ENCODE measurements at regions not wholly inside any gene's neighbourhood (a gene's known extent, or its start where the extent isn't known, plus 50 kb on each side); places are given as distances from the start of the nearest gene placed in this dataset.
"Not testable (repeated sequence)": the region's sequence is repeated elsewhere in the genome, so short reads cannot be mapped to it uniquely, and the experiment has no call there.

- peaks cover 0 to 3% of the 10 kb centered on the region in 2 donors for H3K9me3 Mint-ChIP-seq
- H3K27ac Mint-ChIP-seq: no peak overlapping the region
- no peak for ATAC-seq
- no peaks in the 10 kb centered on the region for H3K27me3 Mint-ChIP-seq
- no peak for DNase-seq
- no peak overlapping the region for H3K4me3 Mint-ChIP-seq
- H3K4me1 Mint-ChIP-seq: no peaks in the 10 kb centered on the region
Observed at GRCh38 chr3:154668187-154668586, 238.2 kb upstream of the GPR149 start.

GRCh38 chr3:154666542-154666941, 236.6 kb upstream of the GPR149 start:
- Mint-ChIP-seq H3K4me3 (no peak overlapping the region), H3K27me3 (no peaks in the 10 kb centered on the region), H3K4me1 (no peaks in the 10 kb centered on the region), H3K27ac (no peak overlapping the region), H3K9me3 (peaks cover 0 to 9% of the 10 kb centered on the region in 2 donors)
- ATAC-seq (no peak), DNase-seq (no peak)

- no peak overlapping the region for H3K4me3 Mint-ChIP-seq
- H3K27ac Mint-ChIP-seq: no peak overlapping the region
- DNase-seq: no peak
- H3K9me3 Mint-ChIP-seq: peaks cover 0 to 9% of the 10 kb centered on the region in 2 donors
- no peaks in the 10 kb centered on the region for H3K4me1 Mint-ChIP-seq
- ATAC-seq: no peak
- H3K27me3 Mint-ChIP-seq: no peaks in the 10 kb centered on the region
Observed at GRCh38 chr3:154664714-154665113, 234.7 kb upstream of the GPR149 start.

DNA sequence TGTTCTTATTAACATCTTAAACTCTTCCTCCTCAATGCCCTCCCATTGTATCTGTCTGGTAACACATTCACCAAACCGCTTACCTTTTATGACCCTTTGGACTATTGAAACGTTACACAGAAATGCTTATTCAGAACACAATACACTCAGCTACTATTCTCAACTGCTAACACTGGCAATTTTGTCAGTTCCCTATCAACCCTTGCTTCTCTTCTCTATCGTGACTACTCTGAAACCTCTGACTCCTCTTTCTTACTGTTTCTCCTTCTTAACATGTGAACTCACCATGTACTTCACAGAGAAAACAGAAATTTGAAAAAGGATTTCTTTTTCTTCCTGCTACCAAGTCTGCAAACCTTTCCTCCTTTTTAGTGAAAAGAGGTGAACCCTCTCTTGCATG, 232.9 kb upstream of the GPR149 start:
- H3K27ac Mint-ChIP-seq: no peak overlapping the region
- H3K27me3 Mint-ChIP-seq: no peaks in the 10 kb centered on the region
- no peak overlapping the region for H3K4me3 Mint-ChIP-seq
- DNase-seq (no peak), ATAC-seq (no peak)
- no peaks in the 10 kb centered on the region for H3K4me1 Mint-ChIP-seq
- peaks cover 0 to 9% of the 10 kb centered on the region in 2 donors for H3K9me3 Mint-ChIP-seq

- H3K9me3 Mint-ChIP-seq: peaks cover 0 to 9% of the 10 kb centered on the region in 2 donors
- H3K4me3 Mint-ChIP-seq: no peak overlapping the region
- DNase-seq: no peak
- no peak for ATAC-seq
- H3K27me3 Mint-ChIP-seq: no peaks in the 10 kb centered on the region
- no peaks in the 10 kb centered on the region for H3K4me1 Mint-ChIP-seq
- H3K27ac Mint-ChIP-seq: no peak overlapping the region
Observed at GRCh38 chr3:154660811-154661210, 230.8 kb upstream of the GPR149 start.

- no peak overlapping the region for H3K27ac Mint-ChIP-seq
- no peaks in the 10 kb centered on the region for H3K4me1 Mint-ChIP-seq
- ATAC-seq: no peak
- H3K4me3 Mint-ChIP-seq: no peak overlapping the region
- peaks cover 0 to 8% of the 10 kb centered on the region in 2 donors for H3K9me3 Mint-ChIP-seq
- H3K27me3 Mint-ChIP-seq: no peaks in the 10 kb centered on the region
- DNase-seq: no peak
Observed at GRCh38 chr3:154658000-154658399, 228.0 kb upstream of the GPR149 start.

DNA sequence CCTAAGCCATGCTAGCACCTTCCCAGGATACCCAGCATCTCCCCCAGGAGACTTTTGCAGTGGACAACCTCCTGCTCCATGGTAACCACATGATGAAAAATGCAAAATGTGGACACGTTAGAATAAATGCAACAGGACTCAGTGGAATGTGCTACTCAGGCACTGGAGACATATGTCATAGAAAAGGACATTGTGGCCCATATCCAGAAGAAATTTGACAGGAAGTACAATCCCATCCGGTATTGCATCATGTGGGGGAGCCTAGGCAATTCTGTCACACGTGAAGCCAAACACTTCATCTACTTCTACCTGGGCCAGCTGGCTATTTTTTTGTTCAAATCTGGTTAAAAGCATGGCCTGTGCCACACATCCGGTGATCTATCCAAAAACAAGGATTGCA, 227.2 kb upstream of the GPR149 start:
- Mint-ChIP-seq H3K27ac (no peak overlapping the region), H3K27me3 (no peaks in the 10 kb centered on the region), H3K4me1 (no peaks in the 10 kb centered on the region), H3K9me3 (peaks cover 0 to 4% of the 10 kb centered on the region in 2 donors), H3K4me3 (no peak overlapping the region)
- ATAC-seq (no peak), DNase-seq (no peak)

- DNase-seq: no peak
- Mint-ChIP-seq H3K9me3 (peaks cover 0 to 4% of the 10 kb centered on the region in 2 donors), H3K27me3 (no peaks in the 10 kb centered on the region), H3K4me3 (no peak overlapping the region), H3K27ac (no peak overlapping the region), H3K4me1 (no peaks in the 10 kb centered on the region)
- ATAC-seq: no peak
Observed at GRCh38 chr3:154656486-154656885, 226.5 kb upstream of the GPR149 start.

DNA sequence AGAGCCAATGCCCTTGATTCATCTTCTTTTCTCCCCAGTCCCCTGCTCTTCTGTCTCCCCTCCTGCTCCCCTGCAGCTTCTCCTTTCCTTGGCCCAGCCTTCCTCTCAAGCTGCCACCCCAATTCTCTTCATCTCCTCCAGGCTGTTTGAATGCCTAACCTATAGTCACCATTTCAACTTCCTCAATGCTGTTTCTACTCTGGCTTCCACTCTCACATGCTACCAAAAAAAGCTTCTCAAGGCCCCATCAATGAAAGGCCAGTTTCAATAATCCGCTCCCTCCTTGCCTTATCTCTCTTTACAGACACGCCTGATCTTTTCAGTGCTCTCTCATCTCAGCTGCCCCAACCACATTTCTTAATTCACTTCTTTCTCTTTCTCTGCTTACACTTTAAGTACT, 212.2 kb upstream of the GPR149 start:
- no peaks in the 10 kb centered on the region for H3K4me1 Mint-ChIP-seq
- H3K9me3 Mint-ChIP-seq: peaks cover 7 to 12% of the 10 kb centered on the region in 2 donors
- H3K27ac Mint-ChIP-seq: no peak overlapping the region
- H3K27me3 Mint-ChIP-seq: no peaks in the 10 kb centered on the region
- DNase-seq (no peak), ATAC-seq (no peak)
- H3K4me3 Mint-ChIP-seq: no peak overlapping the region

DNA sequence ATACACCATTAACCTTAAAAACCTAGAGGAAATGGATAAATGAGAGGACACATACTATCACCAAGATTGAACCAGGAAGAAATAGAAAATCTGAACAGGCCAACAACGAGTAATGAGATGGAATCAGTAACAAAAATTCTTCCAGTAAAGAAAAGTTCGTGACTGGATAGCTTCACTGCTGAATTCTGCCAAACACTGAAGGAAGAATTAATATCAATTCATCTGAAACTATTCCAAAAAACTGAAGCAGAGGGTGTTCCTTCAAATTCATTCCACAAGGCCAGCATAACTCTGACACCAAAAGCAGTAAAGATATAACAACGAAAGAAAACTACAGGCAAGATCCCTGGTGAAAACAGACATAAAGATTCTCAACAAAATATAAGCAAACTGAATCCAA, 195.8 kb upstream of the GPR149 start:
- DNase-seq (no peak), ATAC-seq (no peak)
- no peaks in the 10 kb centered on the region for H3K27me3 Mint-ChIP-seq
- H3K4me1 Mint-ChIP-seq: no peaks in the 10 kb centered on the region
- H3K27ac Mint-ChIP-seq: no peak overlapping the region
- no peak overlapping the region for H3K4me3 Mint-ChIP-seq
- peaks cover 0 to 12% of the 10 kb centered on the region in 2 donors for H3K9me3 Mint-ChIP-seq

DNA sequence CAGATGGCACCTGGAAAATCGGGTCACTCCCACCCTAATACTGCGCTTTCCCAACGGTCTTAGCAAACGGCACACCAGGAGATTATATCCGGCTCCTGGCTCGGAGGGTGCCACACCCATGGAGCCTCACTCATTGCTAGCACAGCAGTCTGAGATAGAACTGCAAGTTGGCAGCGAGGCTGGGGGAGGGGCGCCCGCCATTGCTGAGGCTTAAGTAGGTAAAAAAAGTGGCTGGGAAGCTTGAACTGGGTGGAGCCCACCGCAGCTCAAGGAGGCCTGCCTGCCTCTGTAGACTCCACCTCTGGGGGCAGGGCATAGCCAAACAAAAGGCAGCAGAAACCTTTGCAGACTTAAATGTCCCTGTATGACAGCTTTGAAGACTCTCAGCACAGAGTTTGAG, 189.6 kb upstream of the GPR149 start:
- not testable (repeated sequence) for H3K4me3 Mint-ChIP-seq, DNase-seq, H3K27me3 Mint-ChIP-seq, H3K4me1 Mint-ChIP-seq, ATAC-seq, H3K27ac Mint-ChIP-seq
- peaks cover 11 to 18% of the 10 kb centered on the region in 2 donors for H3K9me3 Mint-ChIP-seq

DNA sequence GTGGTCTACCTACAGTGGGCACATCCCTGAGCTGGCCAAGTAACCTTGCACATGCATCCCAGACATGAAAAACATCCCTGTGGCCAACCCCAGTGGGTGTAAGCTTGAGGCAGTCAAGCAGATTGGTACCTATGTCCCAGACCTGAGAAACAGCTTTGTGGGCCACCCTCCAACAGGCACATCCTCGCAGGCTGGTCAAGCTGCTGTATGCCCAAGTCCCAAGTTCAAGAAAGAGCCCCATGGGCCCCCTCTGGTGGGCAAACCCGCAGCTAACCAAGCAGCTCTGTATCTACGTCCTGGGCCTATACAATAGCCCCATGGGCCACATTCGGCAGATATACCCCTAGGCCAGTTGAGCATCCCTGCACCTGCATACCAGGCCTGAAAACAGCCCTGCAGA, 186.3 kb upstream of the GPR149 start:
- Mint-ChIP-seq H3K4me1 (no peaks in the 10 kb centered on the region), H3K27me3 (no peaks in the 10 kb centered on the region), H3K27ac (no peak overlapping the region), H3K9me3 (peaks cover 11 to 18% of the 10 kb centered on the region in 2 donors), H3K4me3 (no peak overlapping the region)
- DNase-seq (no peak), ATAC-seq (no peak)

DNA sequence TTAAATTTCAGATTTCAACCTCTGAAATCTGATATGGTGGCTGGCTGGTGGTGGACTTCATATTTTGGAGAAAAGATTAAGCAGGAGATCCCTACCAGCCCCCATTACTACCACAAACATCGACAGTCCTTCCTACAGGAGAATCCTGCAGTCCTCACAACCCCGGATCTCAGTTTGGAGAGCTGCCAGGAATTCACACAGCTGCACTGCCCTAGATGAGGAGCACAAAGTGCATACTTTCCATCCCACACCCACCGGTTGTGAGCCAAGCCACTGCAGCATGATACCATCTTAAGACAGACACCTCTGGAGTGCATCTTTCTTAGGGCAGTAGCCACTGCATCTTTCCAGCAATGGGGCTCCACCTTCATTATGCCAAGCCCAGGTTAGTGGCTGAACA, 185.5 kb upstream of the GPR149 start:
- H3K4me3 Mint-ChIP-seq: no peak overlapping the region
- ATAC-seq (no peak), DNase-seq (no peak)
- H3K9me3 Mint-ChIP-seq: peaks cover 11 to 15% of the 10 kb centered on the region in 2 donors
- H3K27ac Mint-ChIP-seq: no peak overlapping the region
- H3K4me1 Mint-ChIP-seq: no peaks in the 10 kb centered on the region
- no peaks in the 10 kb centered on the region for H3K27me3 Mint-ChIP-seq

DNA sequence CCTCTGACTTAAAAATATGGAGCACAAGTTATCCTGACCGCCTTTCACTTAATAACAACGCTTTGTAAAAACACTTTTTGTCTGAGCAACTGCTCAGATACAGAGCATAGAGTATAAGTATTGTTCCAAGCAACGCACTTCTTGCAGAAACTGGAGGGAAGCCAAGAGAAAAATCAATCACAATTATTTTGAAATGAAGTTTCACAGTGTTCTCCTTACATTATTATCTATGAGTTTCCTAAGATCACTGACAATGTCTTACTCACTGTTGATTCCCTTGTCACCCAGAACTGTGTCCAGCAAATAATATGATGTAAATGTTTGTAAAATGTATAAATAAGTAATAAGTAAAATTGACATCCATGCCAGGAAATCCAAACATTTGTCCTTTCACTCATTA, 184.6 kb upstream of the GPR149 start:
- Mint-ChIP-seq H3K27me3 (no peaks in the 10 kb centered on the region), H3K27ac (no peak overlapping the region), H3K9me3 (peaks cover 11 to 13% of the 10 kb centered on the region in 2 donors), H3K4me3 (no peak overlapping the region), H3K4me1 (no peaks in the 10 kb centered on the region)
- no peak for ATAC-seq
- DNase-seq: no peak

DNA sequence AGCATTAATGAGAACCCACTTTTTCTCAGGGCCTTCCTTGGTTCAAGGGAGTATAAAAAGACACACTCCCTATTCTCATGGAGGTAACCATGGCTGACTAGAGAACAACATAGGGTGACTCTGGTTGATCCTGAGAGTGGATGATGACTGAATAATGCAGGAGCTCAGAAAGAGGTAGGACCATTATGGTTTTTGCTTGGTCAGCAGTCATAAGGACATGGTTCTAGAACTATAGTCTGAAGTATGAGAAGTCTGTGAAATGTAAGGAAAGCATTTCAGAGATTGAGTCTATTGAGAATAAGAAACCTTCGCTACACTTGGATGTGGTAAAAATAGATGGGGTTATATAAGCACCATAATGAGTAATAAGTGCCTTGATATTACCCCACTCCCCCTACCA, 184.1 kb upstream of the GPR149 start:
- DNase-seq: no peak
- Mint-ChIP-seq H3K4me3 (no peak overlapping the region), H3K9me3 (peaks cover 11 to 13% of the 10 kb centered on the region in 2 donors), H3K27me3 (no peaks in the 10 kb centered on the region), H3K4me1 (no peaks in the 10 kb centered on the region), H3K27ac (no peak overlapping the region)
- no peak for ATAC-seq

DNA sequence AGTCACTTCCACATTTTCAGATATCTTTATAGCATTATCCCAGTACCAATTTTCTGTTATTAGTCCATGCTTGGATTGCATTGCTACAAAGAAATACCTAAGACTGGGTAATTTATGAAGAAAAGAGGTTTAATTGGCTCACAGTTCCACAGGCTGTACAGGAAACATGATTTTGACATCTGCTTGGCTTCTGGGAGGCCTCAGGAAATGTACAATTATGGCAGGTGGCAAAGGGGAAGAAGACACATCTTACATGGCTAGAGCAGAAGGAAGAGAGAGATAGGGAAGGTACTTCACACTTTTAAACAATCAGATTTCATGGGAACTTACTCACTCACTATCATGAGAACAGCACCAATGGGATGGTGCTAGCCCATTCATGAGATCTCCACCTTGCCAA, 172.3 kb upstream of the GPR149 start:
- Mint-ChIP-seq H3K9me3 (peaks cover 20 to 21% of the 10 kb centered on the region in 2 donors), H3K27me3 (no peaks in the 10 kb centered on the region), H3K27ac (no peak overlapping the region), H3K4me1 (no peaks in the 10 kb centered on the region), H3K4me3 (no peak overlapping the region)
- DNase-seq: no peak
- no peak for ATAC-seq

DNA sequence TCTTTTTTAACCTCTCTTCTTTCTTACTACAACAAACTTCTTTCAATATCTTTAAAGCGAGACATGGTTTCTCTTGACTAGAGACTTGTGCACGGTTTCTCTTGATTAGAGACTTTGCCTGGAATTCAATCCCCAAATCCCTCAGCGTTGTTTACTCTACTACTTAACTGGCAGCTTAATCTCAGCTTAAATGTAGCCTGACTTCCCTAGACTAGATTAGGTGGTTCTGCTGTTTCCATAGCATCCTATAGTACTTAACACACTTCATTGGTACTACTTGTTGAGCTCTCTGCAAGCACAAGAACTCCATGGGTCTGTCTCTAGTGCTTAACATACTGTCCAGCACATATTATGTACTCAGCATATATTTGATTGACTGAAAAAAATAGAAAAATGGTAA, 168.2 kb upstream of the GPR149 start:
- Mint-ChIP-seq H3K4me1 (no peaks in the 10 kb centered on the region), H3K27me3 (no peaks in the 10 kb centered on the region)
- no peak for DNase-seq

More for the DNA sequence above, 168.2 kb upstream of the GPR149 start:
- Mint-ChIP-seq H3K27ac (no peak overlapping the region), H3K4me3 (no peak overlapping the region), H3K9me3 (peaks cover 18 to 26% of the 10 kb centered on the region in 2 donors)
- no peak for ATAC-seq

All from stimulated activated naive CD8-positive, alpha-beta T cell treated with anti-CD3 and anti-CD28 coated beads, Interleukin-15, amount 100 ng/mL, for 72 hours (primary cell).